ENCODE measurements at regions not wholly inside any gene's neighbourhood (a gene's known extent, or its start where the extent isn't known, plus 50 kb on each side); places are given as distances from the start of the nearest gene placed in this dataset.
"Not testable (repeated sequence)": the region's sequence is repeated elsewhere in the genome, so short reads cannot be mapped to it uniquely, and the experiment has no call there.

DNA sequence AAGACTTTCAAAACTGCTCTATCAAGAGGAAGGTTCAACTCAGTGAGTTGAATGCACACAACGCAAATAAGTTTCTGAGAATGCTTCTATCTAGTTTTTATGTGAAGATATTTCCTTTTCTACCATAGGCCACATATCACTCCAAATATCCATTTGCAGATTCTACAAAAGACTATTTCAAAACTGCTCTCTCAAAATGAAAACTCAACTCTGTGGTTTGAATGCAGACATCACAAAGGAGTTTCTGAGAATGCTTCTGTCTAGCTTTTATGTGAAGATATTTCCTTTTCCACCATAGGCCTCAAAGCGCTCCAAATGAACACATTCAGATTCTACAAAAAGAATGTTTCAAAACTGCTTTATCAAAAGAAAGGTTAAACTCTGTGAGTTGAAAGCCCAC, 1093.1 kb upstream of the DEFB115 start:
- DNase-seq (ENCODE audit: low spot score): not testable (repeated sequence)

DNA sequence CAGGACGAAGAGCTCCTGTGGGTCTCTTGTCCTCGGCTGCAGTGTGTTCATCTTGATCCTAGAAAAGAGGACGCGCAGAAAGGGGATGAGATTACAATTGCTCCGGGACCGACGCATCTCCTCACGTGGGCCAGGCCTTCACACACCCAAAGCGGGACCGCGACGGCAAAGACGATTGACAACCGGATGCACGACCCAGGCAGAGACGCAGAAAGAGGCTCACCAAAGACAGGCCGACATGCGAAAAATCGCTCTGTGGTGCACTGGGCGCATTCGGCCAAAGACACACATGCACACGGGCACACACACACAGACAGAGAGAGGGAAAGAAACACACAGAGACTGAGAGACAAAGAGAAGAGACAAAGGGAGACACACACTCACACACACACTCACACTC, 1089.9 kb upstream of the DEFB115 start:
- DNase-seq (ENCODE audit: low spot score): no peak

DNA sequence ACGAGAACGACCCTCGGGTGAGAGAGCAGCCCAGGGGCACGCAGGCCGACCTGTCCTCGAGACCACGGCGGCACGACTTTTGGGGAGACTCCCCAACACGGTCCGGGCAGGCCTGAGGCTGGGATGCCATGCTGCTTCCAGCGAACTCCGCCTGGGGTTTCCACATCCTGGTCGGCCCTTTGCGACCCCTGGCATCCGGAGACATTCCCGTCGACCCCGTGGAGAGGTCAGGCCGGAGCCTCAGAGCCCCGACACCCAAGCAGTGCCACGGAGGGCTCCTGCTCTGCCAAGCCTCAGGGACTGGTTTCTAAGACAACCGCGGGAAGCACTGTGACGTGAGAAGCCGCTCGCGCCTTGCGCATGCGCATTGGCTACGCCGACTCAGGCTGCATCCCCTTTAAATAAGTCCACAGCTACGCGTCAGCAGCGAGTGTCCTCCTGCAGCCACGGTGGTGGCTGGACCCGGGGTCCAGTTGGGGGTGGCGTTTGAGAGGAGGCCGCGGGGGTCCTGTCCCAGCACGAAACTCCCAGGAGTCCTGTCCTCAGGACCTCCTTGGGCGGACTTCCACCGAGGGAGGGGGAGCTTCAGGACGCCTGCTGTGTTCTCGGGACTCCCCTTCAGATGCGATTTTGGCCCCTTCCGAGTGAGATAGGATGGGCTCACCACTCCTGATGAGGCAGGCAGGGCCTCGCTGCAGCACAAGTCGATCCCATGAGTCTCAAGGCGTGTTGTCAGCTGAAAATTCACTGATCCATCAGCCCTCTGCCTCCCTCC, 1089.3 kb upstream of the DEFB115 start:
- no peak for DNase-seq (ENCODE audit: low spot score)

DNA sequence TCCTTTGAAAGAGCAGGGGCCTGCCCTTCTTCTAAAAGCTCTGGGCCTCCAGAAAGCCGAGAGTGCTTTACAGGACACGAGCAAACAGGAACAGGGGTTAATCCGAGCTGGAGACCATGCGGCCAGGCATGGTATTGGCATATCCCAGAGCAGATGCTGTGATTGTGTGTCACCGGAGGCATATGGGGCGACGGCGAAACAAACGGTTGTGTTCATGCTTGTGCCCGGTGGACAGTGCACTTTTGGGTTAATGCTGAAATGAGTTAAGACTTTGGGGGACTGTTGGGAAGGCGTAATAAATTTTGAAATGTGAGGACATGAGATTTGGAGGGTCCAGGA, 1088.7 kb upstream of the DEFB115 start:
- no peak for DNase-seq (ENCODE audit: low spot score)

DNA sequence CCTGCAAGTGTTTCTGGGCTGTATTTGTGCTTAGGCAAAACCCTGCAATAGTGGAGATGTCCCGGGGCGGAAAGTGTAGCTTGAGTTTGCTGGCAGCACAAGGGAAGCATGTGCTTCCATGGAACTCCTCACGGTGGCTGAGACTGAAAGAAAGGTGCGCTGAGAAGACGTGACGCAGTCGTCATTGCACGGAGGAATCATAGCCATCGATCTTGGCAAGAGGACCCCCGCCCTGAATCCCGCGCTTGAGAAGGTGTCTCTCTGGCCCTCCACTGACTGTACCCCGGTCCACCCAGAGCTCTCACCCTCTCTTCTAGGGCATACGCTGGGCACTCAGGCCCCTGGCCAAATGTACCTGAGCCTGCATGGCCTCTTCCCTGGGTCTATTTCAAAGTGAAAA, 1081.8 kb upstream of the DEFB115 start:
- no peak for DNase-seq (ENCODE audit: low spot score)

DNA sequence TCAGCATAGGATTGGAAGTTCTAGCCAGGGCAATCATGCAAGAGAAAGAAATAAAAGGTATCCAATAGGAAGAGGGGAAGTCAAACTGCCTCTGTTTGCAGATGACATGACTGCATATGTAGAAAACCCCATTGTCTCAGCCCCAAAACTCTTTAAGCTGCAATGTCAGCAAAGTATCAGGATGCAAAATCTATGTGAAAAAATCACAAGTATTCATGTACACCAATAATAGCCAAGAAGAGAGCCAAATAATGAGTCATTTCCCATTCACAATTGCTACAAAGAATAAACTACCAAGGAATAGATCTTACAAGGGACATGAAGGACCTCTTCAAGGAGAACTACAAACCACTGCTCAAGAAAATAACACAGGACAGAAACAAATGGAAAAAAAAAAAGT, 1074.3 kb upstream of the DEFB115 start:
- not testable (repeated sequence) for DNase-seq (ENCODE audit: low spot score)

DNA sequence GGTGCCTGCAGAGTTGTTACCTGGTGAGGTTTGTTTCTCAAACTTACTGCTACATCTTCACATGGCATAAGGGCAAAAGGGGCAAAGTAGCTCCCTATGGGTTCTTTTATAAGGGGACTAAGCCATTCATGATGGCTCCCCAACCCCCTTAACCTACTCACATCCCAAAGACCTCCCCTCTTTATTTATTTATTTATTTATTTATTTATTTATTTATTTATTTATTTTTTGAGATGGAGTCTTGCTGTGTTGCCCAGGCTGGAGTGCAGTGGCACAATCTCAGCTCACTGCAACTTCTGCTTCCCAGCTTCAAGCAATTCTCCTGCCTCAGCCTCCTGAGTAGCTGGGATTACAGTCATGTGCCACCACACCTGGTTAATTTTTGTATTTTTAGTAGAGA, 1065.7 kb upstream of the DEFB115 start:
- DNase-seq (ENCODE audit: low spot score): not testable (repeated sequence)

DNA sequence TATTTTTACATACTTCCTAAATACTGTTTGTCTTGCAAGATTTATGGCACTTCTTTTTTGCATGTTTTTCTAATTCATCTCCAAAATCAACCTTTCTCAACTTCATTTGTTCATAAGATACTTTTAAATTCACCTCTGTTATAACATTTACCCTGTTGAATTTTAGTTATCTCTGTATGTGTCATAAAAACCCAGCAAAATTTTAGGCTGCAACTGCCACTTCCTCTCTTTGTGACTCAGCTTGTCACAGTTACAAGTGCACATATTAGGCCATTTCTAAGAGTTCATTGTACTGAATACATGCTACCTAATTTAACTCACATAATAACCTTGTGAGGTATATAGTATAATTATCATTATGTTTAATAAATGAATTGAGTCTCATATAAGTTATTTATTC, 1023.0 kb upstream of the DEFB115 start:
- not testable (repeated sequence) for DNase-seq (ENCODE audit: low spot score)

DNA sequence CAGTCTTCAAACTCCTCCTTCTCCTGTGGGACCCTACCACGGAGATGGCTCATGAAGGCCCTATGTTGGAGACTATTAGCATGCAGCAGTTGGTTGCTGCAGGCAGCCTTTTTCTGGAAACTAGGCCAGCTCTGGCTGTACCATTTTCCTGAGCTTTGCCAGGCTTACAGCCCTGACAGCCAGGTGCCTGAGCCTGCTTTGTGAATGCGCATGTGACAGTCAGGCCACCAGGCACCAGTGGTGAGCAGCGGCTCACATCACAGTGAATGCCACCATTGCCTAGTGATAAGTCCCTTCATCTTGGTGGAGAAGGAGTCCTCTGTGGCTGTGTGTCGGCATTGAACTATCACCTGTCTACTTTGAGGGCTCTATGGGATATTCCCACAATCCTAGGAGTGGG, 982.4 kb upstream of the DEFB115 start:
- not testable (repeated sequence) for DNase-seq (ENCODE audit: low spot score)

DNA sequence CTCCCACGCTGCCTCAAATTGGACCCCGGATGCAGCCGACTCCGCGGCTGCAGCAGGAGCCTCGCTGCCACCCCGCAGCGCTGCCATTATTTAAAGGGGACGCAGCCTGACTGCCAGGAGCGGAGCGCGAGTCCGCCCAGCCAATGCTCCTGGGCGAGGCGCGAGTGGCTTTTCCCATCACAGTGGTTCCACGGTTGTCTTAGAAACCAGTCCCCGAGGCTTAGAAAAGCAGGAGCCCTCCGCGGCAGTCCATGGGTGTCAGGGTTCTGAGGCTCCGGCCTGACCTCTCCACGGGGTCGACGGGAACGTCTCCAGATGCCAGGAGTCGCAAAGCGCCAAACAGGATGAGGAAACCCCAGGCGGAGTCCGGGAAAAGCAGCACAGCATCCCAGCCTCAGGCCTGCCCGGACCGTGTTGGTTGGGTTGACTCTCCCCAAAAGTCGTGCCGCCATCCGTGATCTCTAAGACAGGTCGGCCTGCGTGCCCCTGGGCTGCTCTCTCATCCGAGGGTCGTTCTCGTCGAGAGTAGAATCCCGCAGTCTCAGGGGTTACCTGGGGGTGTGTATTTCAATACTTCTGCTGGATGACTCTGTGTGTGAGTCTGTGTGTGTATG, 975.8 kb upstream of the DEFB115 start:
- no peak for DNase-seq (ENCODE audit: low spot score)

DNA sequence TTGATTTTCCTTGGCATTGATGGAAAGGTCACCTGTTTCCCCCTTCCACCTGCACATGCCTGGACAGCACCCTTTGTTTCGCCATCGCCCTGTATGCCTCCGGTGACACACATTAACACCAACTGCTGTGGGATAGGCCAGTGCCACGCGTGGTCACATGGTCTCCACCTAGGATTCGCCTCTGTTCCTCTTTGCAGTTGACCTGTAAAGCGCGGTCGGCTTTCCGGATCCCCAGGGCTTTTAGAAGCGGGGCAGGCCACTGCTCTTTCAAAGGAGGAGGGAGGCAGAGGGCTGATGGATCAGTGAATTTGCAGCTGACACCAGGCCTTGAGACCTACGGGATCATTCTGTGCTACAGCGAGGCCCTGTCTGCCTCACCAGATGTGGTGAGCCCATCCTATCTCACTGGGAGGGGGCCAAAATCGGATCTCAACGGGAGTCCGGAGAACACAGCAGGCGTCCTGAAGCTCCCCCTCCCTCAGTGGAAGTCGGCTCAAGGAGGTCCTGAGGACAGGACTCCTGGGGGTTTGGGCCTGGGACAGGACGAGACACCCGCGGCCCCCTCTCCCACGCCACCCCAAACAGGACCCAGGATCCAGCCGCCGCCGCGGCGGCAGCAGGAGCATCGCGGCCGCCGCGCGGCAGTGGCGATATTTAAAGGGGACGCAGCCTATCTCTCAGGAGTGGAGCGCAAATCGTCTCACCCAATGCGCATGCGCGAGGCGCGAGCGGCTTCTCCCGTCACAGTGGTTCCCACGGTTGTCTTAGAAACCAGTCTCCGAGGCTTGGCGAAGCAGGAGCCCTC, 973.8 kb upstream of the DEFB115 start:
- peak; percentile 57 for DNase-seq (ENCODE audit: low spot score)

DNA sequence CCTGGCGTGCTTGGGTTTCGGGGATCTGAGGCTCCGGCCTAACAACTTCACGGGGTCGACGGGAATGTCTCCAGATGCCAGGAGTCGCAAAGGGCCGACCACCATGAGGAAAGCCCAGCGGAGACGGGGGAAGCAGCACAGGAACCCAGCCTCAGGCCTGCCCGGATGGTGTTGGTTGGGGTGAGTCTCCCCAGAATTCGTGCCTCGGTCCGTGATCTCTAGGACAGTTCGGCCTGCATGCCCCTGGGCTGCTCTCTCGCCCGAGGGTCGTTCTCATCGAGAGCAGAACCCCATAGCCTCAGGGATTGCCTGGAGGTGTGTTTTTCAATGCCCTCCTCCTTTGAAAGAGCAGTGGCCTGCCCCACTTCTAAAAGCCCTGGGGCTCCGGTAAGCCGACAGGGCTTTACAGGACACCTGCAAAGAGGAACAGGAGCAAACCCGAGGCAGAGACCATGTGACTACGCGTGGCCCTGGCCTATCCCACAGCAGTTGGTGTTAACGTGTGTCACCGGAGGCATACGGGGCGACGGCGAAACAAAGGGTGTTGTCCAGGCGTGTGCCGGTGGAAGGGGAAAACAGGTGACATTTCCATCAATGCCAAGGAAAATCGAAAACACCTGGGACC, 973.1 kb upstream of the DEFB115 start:
- DNase-seq (ENCODE audit: low spot score): no peak

DNA sequence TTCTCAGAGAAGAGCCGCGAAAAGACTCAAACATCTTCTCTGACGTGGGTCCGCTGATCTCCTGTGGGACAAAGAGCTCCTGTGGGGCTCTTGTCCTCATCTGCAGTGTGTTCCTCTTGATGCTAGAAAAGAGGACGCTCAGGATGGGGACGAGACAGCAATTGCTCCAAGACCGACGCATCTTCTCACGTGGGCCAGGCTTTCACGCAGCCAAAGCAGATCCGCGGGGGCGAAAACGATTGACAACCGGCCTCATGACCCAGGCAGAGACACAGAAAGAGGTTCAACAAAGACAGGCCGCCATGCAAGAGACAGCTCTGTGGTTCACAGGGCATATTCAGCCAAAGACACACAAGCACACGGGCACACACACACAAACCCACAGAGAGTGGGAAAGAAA, 971.8 kb upstream of the DEFB115 start:
- DNase-seq (ENCODE audit: low spot score): no peak

DNA sequence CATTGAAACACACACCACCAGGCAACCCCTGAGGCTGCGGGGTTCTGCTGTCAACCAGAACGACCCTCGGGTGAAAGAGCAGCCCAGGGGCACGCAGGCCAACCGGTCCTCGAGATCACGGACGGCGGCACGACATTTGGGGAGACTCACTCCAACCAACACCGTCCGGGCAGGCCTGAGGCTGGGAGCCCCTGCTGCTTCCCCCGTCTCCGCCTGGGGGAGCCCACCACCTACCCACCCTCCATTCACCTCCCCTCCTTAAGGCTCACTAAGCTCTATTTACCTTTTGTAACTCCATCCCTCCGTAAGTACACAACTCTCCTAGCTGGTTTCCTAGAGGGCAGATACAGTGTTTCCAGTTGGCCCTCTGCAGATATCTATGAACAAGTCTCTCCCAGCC, 971.3 kb upstream of the DEFB115 start:
- DNase-seq (ENCODE audit: low spot score): no peak

DNA sequence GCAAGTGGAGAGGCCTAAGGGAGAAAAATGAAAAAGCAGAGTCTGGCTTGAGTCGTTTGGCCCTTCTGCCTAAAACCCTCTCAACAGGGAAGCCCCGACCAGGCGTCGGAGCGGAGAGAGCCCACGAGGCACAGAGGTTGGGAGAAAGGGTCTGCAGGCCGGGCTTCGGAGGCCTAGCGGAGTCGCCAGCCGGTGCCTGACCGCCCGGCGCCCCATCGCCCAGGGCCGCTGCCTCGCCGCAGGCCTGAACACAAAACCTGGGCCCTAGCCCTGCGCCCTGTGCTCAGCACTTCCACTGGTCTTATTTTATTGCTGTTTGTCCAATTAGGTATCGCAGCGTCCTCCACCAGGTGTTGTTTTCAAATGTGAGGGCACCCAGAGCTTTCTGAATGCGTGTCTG, 970.0 kb upstream of the DEFB115 start:
- not testable (repeated sequence) for DNase-seq (ENCODE audit: low spot score)

DNA sequence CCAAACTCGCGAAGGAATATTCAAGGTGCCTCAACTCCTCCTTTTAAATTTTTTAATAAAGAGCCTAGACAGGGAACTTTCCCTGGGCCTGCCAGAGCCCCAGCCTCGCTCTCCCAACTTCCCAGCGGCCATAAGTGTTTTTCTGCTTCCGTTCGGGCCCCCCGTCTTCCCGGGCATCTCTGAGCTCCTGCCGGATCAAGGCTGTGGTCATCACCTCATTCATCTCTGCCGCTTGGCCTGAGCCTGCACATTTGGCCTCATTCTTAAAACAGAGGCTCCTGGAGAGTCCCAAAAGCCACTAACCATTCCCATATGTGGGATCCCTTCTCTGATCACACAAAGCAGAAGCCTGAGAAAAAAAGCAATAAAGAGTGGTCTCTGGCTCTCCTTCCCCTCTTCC, 969.1 kb upstream of the DEFB115 start:
- DNase-seq (ENCODE audit: low spot score): no peak

DNA sequence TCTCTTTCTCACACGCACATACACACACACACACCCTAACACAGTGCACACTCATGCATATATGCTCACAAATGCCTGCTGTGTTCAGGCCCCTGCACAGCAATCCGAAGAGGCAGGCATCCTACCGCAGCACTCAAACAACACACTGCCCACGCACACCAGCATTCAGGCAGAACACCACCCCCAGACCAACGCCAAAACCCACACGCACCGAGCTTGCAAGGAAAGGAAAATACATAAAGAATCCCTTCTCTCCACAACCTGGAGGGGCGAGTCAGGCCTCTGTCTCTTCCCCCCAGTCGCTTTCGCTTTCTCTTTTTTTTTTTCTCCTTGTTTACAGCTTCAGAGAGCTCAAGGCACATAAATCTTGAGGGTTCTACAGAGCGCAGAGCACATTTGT, 968.4 kb upstream of the DEFB115 start:
- not testable (repeated sequence) for DNase-seq (ENCODE audit: low spot score)

DNA sequence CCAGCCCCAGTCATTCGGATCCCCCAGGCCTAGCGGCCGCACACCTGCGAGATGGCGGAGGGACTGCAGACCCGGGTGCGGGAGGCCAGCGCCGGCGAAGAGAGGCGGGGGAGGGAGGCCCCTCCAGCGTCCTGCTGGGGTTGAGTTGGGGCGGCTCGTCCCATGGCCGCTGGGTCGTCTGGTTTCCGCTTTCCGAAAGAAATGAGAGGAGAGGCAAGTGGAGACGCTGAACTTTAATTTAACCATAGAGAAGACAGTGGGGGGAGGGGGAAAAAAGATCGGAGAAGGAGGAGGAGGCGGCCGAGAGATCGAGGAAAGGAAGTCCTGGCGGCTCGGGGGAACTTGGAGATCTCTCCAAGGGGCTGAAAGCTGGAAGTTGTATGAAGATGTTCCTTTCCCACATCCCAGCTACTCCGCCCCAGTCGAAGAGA, 967.7 kb upstream of the DEFB115 start:
- DNase-seq (ENCODE audit: low spot score): not testable (repeated sequence)

DNA sequence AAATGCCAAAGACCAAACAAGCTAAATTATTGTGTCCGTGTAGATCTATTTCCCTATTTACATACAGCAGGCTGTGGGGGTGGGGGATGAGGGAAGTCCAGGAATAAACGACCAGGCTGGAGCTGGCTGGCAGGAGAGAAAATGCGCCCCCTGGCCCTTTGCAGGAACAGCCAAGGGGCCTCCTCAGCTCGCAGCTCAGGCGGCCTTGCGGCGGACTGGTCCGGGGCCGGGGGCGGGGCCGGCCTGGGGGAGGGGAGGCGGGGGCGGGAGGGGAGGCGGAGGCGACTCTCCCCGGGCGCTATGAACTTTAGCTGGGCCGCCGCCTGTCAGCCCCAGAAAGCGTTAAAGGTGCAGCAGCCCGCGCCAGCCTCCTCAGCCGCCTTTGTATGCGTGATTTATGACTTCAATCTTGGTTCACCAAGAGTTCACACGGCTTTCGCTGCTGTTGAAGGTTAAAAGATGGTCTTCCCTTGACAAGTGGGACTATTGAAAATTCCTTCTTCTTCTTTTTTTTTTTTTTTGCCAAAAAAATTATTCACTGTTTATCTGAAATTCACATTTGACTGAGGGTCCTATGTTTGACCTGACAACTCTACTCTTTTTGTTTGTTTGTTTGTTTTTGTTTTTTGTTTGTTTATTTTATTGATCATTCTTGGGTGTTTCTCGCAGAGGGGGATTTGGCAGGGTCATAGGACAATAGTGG, 967.0 kb upstream of the DEFB115 start:
- DNase-seq (ENCODE audit: low spot score): peak; percentile 41

DNA sequence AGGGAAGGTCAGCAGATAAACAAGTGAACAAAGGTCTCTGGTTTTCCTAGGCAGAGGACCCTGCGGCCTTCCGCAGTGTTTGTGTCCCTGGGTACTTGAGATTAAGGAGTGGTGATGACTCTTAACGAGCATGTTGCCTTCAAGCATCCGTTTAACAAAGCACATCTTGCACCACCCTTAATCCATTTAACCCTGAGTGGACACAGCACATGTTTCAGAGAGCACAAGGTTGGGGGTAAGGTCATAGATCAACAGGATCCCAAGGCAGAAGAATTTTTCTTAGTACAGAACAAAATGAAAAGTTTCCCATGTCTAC, 966.4 kb upstream of the DEFB115 start:
- DNase-seq (ENCODE audit: low spot score): not testable (repeated sequence)

DNA sequence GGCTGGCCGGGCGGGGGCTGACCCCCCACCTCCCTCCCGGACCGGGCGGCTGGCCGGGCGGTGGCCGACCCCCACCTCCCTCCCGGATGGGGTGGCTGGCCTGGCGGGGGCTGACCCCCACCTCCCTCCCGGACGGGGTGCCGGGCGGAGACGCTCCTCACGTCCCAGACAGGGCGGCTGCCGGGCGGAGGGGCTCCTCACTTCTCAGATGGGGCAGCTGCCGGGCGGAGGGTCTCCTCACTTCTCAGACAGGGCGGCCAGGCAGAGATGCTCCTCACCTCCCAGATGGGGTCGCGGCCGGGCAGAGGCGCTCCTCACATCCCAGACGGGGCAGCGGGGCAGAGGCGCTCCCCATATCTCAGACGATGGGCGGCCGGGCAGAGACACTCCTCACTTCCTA, 965.8 kb upstream of the DEFB115 start:
- not testable (repeated sequence) for DNase-seq (ENCODE audit: low spot score)

DNA sequence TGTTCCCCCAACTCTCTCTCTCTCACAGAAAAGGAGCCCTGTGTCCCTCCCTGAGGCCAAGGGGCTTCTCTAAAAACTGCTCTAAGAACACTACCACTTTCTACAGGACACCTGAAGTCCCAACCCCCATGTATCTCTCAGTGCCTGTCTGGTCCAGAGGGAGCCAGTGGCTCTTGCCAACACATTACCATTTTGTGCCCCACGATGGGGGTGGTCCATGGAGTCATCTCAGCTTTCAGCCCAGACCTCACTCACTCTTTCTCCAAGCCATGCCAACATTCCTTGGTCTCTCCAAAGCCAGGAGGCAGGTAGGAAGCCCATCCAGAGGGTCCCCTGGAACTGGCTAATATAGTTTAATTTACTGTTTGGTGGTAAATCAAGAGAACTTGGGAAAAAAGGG, 962.1 kb upstream of the DEFB115 start:
- DNase-seq (ENCODE audit: low spot score): not testable (repeated sequence)

Measured in globus pallidus (tissue), 1 donor.